H1 (cell line): ENCODE measurements at regions not wholly inside any gene's neighbourhood (a gene's known extent, or its start where the extent isn't known, plus 50 kb on each side); places are given as distances from the start of the nearest gene placed in this dataset.

ENCODE experiments used
- CHD2 ChIP-seq: IDR thresholded peaks from 2 replicates; pipeline ENCODE4 v1.6.1; 2012; ENCODE audit warnings: low read length, improper control_type of control experiment
- CHD7 ChIP-seq: fragments of 300-600 bp; sonication (generic); IDR thresholded peaks from 2 replicates; pipeline ENCODE4 v1.7.1; 2012; ENCODE audit warnings: low read length, moderate library complexity, mild to moderate bottlenecking, inconsistent platforms; ENCODE audit not compliant: insufficient replicate concordance
- CTCF ChIP-seq, 3 experiments: IDR thresholded peaks; 1 replicate in 2 of 3; 2 replicates in 1 of 3; pipeline versions ENCODE4 v1.5.1 to v1.6.1; 2011; ENCODE audit warnings: low read length in 3 of 3, mild to moderate bottlenecking in 3 of 3, inconsistent platforms in 2 of 3, low read depth in 1 of 3, moderate library complexity in 1 of 3; ENCODE audit not compliant: insufficient read depth in 1 of 3; ENCODE audit errors: control extremely low read depth in 1 of 3
- GTF2F1 ChIP-seq: IDR thresholded peaks from 2 replicates; pipeline ENCODE4 v1.6.1; 2012; ENCODE audit warnings: low read depth, low read length, improper control_type of control experiment, borderline replicate concordance
- RXRA ChIP-seq: IDR thresholded peaks from 2 replicates; pipeline ENCODE4 v1.6.1; 2011; ENCODE audit warnings: low read depth, mild to moderate bottlenecking, low read length, moderate library complexity; ENCODE audit not compliant: insufficient read depth
- SP2 ChIP-seq: IDR thresholded peaks from 2 replicates; pipeline ENCODE4 v1.6.1; 2012; ENCODE audit warnings: mild to moderate bottlenecking, low read length, inconsistent platforms
- TBP ChIP-seq: IDR thresholded peaks from 2 replicates; pipeline ENCODE4 v1.6.1; 2011; ENCODE audit warnings: low read depth, low read length, improper control_type of control experiment
- TCF12 ChIP-seq: IDR thresholded peaks from 2 replicates; pipeline ENCODE4 v1.6.1; 2011; ENCODE audit warnings: low read depth, mild to moderate bottlenecking, low read length
- YY1 ChIP-seq: IDR thresholded peaks from 2 replicates; pipeline ENCODE4 v1.6.1; 2011; ENCODE audit warnings: low read depth, mild to moderate bottlenecking, low read length

- no peak for TF ChIP-seq CHD7
- no peak for TF ChIP-seq SP2
- TF ChIP-seq GTF2F1 = no peak
- TF ChIP-seq CTCF (IDR thresholded peaks at IDR 0.05; ENCODE audit: control extremely low read depth in 1 of 3, insufficient read depth in 1 of 3, low read depth in 1 of 3, low read length in 3 of 3) = no peak
- TF ChIP-seq TBP = no peak
- TF ChIP-seq RXRA = no peak
- TF ChIP-seq CHD2 = no peak
- no peak for TF ChIP-seq TCF12
- no peak for TF ChIP-seq YY1
These were observed 57.8 kb upstream of the METAP2 start (continued) for GRCh38 chr12:95416111-95416636.
